GM12878 (cell line): ENCODE measurements at regions not wholly inside any gene's neighbourhood (a gene's known extent, or its start where the extent isn't known, plus 50 kb on each side); places are given as distances from the start of the nearest gene placed in this dataset.

Source experiments
- ATF7 ChIP-seq: fragments of 450-650 bp; IDR thresholded peaks from 2 replicates; pipeline ENCODE4 v1.6.1; 2016; ENCODE audit warnings: low read depth, mild to moderate bottlenecking
- IRF5 ChIP-seq: fragments of 450-650 bp; IDR thresholded peaks from 2 replicates; pipeline ENCODE4 v1.6.1; 2017; ENCODE audit warnings: borderline replicate concordance
- ZBTB33 ChIP-seq: fragments of 450-650 bp; IDR thresholded peaks from 2 replicates; pipeline ENCODE4 v1.6.1; 2017; ENCODE audit warnings: mild to moderate bottlenecking
- TF ChIP-seq, protein P1 (sequence below): fragments of 450-650 bp; IDR thresholded peaks from 2 replicates; pipeline ENCODE4 v1.6.1; 2017; ENCODE audit warnings: mild to moderate bottlenecking, moderate library complexity
- TF ChIP-seq, protein P2 (sequence below): IDR thresholded peaks from 2 replicates; pipeline ENCODE4 v1.6.1; 2012; ENCODE audit warnings: low read depth, low read length, improper control_type of control experiment

GRCh38 chr5:104594850-104595249 lies 1032.3 kb upstream of the NUDT12 start (continued):
- TF ChIP-seq ZBTB33 (no peak), ATF7 (no peak), IRF5 (no peak)
- TF ChIP-seq, protein P1, sequence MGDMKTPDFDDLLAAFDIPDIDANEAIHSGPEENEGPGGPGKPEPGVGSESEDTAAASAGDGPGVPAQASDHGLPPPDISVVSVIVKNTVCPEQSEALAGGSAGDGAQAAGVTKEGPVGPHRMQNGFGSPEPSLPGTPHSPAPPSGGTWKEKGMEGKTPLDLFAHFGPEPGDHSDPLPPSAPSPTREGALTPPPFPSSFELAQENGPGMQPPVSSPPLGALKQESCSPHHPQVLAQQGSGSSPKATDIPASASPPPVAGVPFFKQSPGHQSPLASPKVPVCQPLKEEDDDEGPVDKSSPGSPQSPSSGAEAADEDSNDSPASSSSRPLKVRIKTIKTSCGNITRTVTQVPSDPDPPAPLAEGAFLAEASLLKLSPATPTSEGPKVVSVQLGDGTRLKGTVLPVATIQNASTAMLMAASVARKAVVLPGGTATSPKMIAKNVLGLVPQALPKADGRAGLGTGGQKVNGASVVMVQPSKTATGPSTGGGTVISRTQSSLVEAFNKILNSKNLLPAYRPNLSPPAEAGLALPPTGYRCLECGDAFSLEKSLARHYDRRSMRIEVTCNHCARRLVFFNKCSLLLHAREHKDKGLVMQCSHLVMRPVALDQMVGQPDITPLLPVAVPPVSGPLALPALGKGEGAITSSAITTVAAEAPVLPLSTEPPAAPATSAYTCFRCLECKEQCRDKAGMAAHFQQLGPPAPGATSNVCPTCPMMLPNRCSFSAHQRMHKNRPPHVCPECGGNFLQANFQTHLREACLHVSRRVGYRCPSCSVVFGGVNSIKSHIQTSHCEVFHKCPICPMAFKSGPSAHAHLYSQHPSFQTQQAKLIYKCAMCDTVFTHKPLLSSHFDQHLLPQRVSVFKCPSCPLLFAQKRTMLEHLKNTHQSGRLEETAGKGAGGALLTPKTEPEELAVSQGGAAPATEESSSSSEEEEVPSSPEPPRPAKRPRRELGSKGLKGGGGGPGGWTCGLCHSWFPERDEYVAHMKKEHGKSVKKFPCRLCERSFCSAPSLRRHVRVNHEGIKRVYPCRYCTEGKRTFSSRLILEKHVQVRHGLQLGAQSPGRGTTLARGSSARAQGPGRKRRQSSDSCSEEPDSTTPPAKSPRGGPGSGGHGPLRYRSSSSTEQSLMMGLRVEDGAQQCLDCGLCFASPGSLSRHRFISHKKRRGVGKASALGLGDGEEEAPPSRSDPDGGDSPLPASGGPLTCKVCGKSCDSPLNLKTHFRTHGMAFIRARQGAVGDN = no peak
- TF ChIP-seq, protein P2, sequence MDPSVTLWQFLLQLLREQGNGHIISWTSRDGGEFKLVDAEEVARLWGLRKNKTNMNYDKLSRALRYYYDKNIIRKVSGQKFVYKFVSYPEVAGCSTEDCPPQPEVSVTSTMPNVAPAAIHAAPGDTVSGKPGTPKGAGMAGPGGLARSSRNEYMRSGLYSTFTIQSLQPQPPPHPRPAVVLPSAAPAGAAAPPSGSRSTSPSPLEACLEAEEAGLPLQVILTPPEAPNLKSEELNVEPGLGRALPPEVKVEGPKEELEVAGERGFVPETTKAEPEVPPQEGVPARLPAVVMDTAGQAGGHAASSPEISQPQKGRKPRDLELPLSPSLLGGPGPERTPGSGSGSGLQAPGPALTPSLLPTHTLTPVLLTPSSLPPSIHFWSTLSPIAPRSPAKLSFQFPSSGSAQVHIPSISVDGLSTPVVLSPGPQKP = no peak
